GM13977 (cell line): ENCODE measurements at regions not wholly inside any gene's neighbourhood (a gene's known extent, or its start where the extent isn't known, plus 50 kb on each side); places are given as distances from the start of the nearest gene placed in this dataset.

Source experiments
- DNase-seq: peaks from one replicate; pipeline ENCODE4 v3.0.0; 2012; ENCODE audit warnings: low spot score
- CTCF ChIP-seq: IDR thresholded peaks from 2 replicates; pipeline ENCODE4 v1.5.1; 2012; ENCODE audit warnings: mild to moderate bottlenecking, control low read depth; ENCODE audit not compliant: insufficient read depth; ENCODE audit errors: extremely low read depth, missing control alignments
- in situ Hi-C: fragments of 300-500 bp; cut with MboI; formaldehyde crosslinking; loops from one replicate; pipeline ENCODE4 v1.12.0; 2022; ENCODE audit warnings: low sequenced_read_pairs, low pct_unique_long_range_greater_than_20kb, mixed read lengths, inconsistent platforms; ENCODE audit not compliant: unreplicated experiment

- in situ Hi-C loops = loop anchor here (10.0 kb wide), 1 partner anchor 144 kb away; no protein-coding TSS in a partner anchor
- TF ChIP-seq CTCF = no peak
- DNase-seq = no peak
Measured at GRCh38 chrX:13890806-13891205, 73.9 kb upstream of the GPM6B start.

GRCh38 chrX:13888284-13888683 is 71.4 kb upstream of the GPM6B start:
- DNase-seq = no peak
- in situ Hi-C loops = no loop called here
- no peak for TF ChIP-seq CTCF

GRCh38 chrX:13885591-13885990 is 68.7 kb upstream of the GPM6B start:
- in situ Hi-C loops = no loop called here
- no peak for DNase-seq
- TF ChIP-seq CTCF = no peak

GRCh38 chrX:13876652-13877051 is 59.8 kb upstream of the GPM6B start:
- in situ Hi-C loops = no loop called here
- DNase-seq = no peak
- TF ChIP-seq CTCF = no peak

- in situ Hi-C loops = no loop called here
- no peak for TF ChIP-seq CTCF
- DNase-seq = no peak
Measured at GRCh38 chrX:13875572-13875971, 58.7 kb upstream of the GPM6B start.

- in situ Hi-C loops = no loop called here
- TF ChIP-seq CTCF = no peak
- DNase-seq = no peak
Measured at GRCh38 chrX:13868591-13868990, 51.7 kb upstream of the GPM6B start.
